Transverse colon (tissue), 3 donors: ENCODE measurements at regions not wholly inside any gene's neighbourhood (a gene's known extent, or its start where the extent isn't known, plus 50 kb on each side); places are given as distances from the start of the nearest gene placed in this dataset.

Source experiments
- CTCF ChIP-seq, 5 experiments: fragments of 200-600 bp in 3 of 5; fragments of 450-650 bp in 2 of 5; sonication (generic) in 3 of 5; IDR thresholded peaks; 1 replicate in 2 of 5; 2 replicates in 3 of 5; pipeline ENCODE4 v1.5.1; 2016 to 2017; ENCODE audit warnings: antibody characterized with exemption in 5 of 5, inconsistent platforms in 3 of 5, mild to moderate bottlenecking in 2 of 5, moderate library complexity in 1 of 5
- POLR2A ChIP-seq: fragments of 450-650 bp; IDR thresholded peaks from one replicate; pipeline ENCODE4 v1.6.1; 2016; ENCODE audit warnings: antibody characterized with exemption, mild to moderate bottlenecking, moderate library complexity

- no peak for TF ChIP-seq CTCF (IDR thresholded peaks at IDR 0.05)
- TF ChIP-seq POLR2A = no peak
These were observed 1293.7 kb downstream of the EPHA7 start for GRCh38 chr6:92125681-92126080.
